K562 (cell line): ENCODE measurements at regions not wholly inside any gene's neighbourhood (a gene's known extent, or its start where the extent isn't known, plus 50 kb on each side); places are given as distances from the start of the nearest gene placed in this dataset.

ENCODE experiments used
- ATAC-seq: fragments of 200-7000 bp; cut with Tn5 transposase; 3 replicates; pipeline ENCODE4 v1.9.1; 2020; ENCODE audit warnings: moderate library complexity
- BruUV-seq: library from RNA; stranded (reverse); fragments of 400-500 nt; replicated peaks from 2 replicates; lab custom pipeline; 2021; lab: Mats Ljungman, UMichigan
- CTCF ChIA-PET: fragments of 300-600 bp; formaldehyde crosslinking; extraction: SDS; loops from one replicate; lab custom pipeline; 2021; ENCODE audit warnings: low intra/inter-chr PET ratio; lab: Yijun Ruan, JAX
- POLR2A ChIA-PET: fragments of 300-600, 350-650 bp; sonication (Branson Sonifier 250); formaldehyde crosslinking; extraction: SDS; loops from one replicate; lab custom pipeline; 2021; ENCODE audit warnings: antibody characterized with exemption, inconsistent platforms; lab: Yijun Ruan, JAX
- DNase-seq, 4 experiments: peaks; one replicate each; pipeline versions ENCODE4 v3.0.0 to v3.0.0-alpha.2; 2011 to 2018; ENCODE audit warnings: low spot score in 3 of 4, mixed read lengths in 3 of 4; ENCODE audit errors: extremely low read depth in 1 of 4
- FAIRE-seq: peaks from 2 replicates; lab custom pipeline; 2011; peaks lifted over from hg19 to GRCh38; lab: Jason Lieb, UNC
- H2AFZ ChIP-seq: 2 replicates; pipeline ENCODE4 v1.6.0; 2011; ENCODE audit warnings: low read depth, low read length, control low read depth, inconsistent platforms
- H3K27ac ChIP-seq: fragments of 200-600 bp; 3 replicates; pipeline ENCODE4 v1.8.0; 2011; ENCODE audit warnings: low read depth, mild to moderate bottlenecking, control low read depth, inconsistent platforms, low read length, moderate library complexity, mixed read lengths; ENCODE audit errors: extremely low read depth
- H3K27me3 ChIP-seq, 2 experiments: fragments of 300-600 bp in 1 of 2; 2 replicates in 1 of 2; 3 replicates in 1 of 2; pipeline versions ENCODE4 v1.6.0 to v1.8.0; 2011; ENCODE audit warnings: inconsistent platforms in 2 of 2, low read length in 2 of 2, mild to moderate bottlenecking in 1 of 2, mixed read lengths in 1 of 2, moderate library complexity in 1 of 2; ENCODE audit not compliant: control insufficient read depth in 2 of 2, insufficient read depth in 2 of 2
- H3K36me3 ChIP-seq: fragments of 300-600 bp; 3 replicates; pipeline ENCODE4 v1.8.0; 2011; ENCODE audit warnings: mild to moderate bottlenecking, low read length, inconsistent platforms; ENCODE audit not compliant: control insufficient read depth, insufficient read depth
- H3K4me1 ChIP-seq, 2 experiments: fragments of 200-600 bp in 1 of 2; replicated peaks in 1 of 2; 2 replicates in 1 of 2; 3 replicates in 1 of 2; pipeline versions ENCODE4 v1.5.1 to v1.8.0; 2011; ENCODE audit warnings: inconsistent platforms in 2 of 2, low read length in 2 of 2, mild to moderate bottlenecking in 1 of 2, mixed read lengths in 1 of 2, moderate library complexity in 1 of 2; ENCODE audit not compliant: control insufficient read depth in 2 of 2, insufficient read depth in 2 of 2
- H3K4me2 ChIP-seq: 2 replicates; pipeline ENCODE4 v1.6.1; 2011; ENCODE audit warnings: low read length, control low read depth, inconsistent platforms, mixed read lengths; ENCODE audit not compliant: insufficient read depth
- H3K4me3 ChIP-seq: fragments of 200-600 bp; sonication (generic), shearing (Covaris generic); 2 replicates; pipeline ENCODE4 v1.5.1; 2016; ENCODE audit warnings: control low read depth, inconsistent platforms
- H3K79me2 ChIP-seq: fragments of 200-600 bp; 3 replicates; pipeline ENCODE4 v1.8.0; 2011; ENCODE audit warnings: low read length, inconsistent platforms; ENCODE audit not compliant: control insufficient read depth, insufficient read depth
- H3K9ac ChIP-seq, 2 experiments: 2 replicates each; pipeline versions ENCODE4 v1.6.0 to v1.6.1; 2011; ENCODE audit warnings: low read depth in 2 of 2, low read length in 2 of 2, control low read depth in 1 of 2, inconsistent platforms in 1 of 2, mild to moderate bottlenecking in 1 of 2, mixed read lengths in 1 of 2; ENCODE audit not compliant: insufficient read depth in 1 of 2
- H3K9me1 ChIP-seq: one replicate; pipeline ENCODE4 v1.6.0; 2011; ENCODE audit warnings: inconsistent platforms, mild to moderate bottlenecking, low read length, moderate library complexity; ENCODE audit not compliant: control insufficient read depth, insufficient read depth
- H3K9me3 ChIP-seq: replicated peaks from 2 replicates; pipeline ENCODE4 v1.5.1; 2011; ENCODE audit warnings: low read depth, low read length, inconsistent platforms; ENCODE audit not compliant: control insufficient read depth, insufficient read depth
- H4K20me1 ChIP-seq: replicated peaks from 2 replicates; pipeline ENCODE4 v1.6.1; 2011; ENCODE audit warnings: low read length, inconsistent platforms, mixed read lengths; ENCODE audit not compliant: control insufficient read depth, insufficient read depth
- BMI1 ChIP-seq: fragments of 150-350 bp; IDR thresholded peaks from 2 replicates; pipeline ENCODE4 v1.6.1; 2014; ENCODE audit warnings: low read length
- CTCF ChIP-seq, 3 experiments: IDR thresholded peaks in 2 of 3; conservative IDR thresholded peaks in 1 of 3; 2 replicates each; pipeline ENCODE4 v1.5.1; 2011 to 2012; ENCODE audit warnings: low read length in 3 of 3, mild to moderate bottlenecking in 3 of 3, control low read depth in 2 of 3, improper control_type of control experiment in 1 of 3, inconsistent platforms in 1 of 3, low read depth in 1 of 3, mixed read lengths in 1 of 3, moderate library complexity in 1 of 3; ENCODE audit not compliant: insufficient read depth in 2 of 3
- PCBP1 ChIP-seq: fragments of 200-400 bp; formaldehyde crosslinking; IDR thresholded peaks from 2 replicates; pipeline ENCODE4 v1.6.1; 2018; ENCODE audit warnings: mild to moderate bottlenecking, low read depth, low read length; ENCODE audit not compliant: poor library complexity, severe bottlenecking
- RBM17 ChIP-seq: fragments of 200-400 bp; formaldehyde crosslinking; IDR thresholded peaks from 2 replicates; pipeline ENCODE4 v1.6.1; 2017; ENCODE audit warnings: low read depth, mild to moderate bottlenecking, low read length, borderline replicate concordance
- TCF15 ChIP-seq: fragments of 250-450 bp; sonication (Bioruptor Pico); IDR thresholded peaks from 2 replicates; pipeline ENCODE4 v1.8.0; 2022; ENCODE audit warnings: moderate library complexity, mild to moderate bottlenecking, inconsistent platforms
- WGBS: fragments of 100-300 bp; shearing (Covaris generic); methylation state at CpG from one replicate; pipeline ENCODE4 v1.1.6; 2016; ENCODE audit warnings: low coverage, mixed read lengths; ENCODE audit not compliant: insufficient coverage; ENCODE audit errors: missing lambda C conversion rate; 5-methylcytosine and 5-hydroxymethylcytosine counted together
- in situ Hi-C: fragments of 300-500 bp; cut with MboI; formaldehyde crosslinking; loops from 4 replicates; pipeline ENCODE4 v1.15.0; 2018; ENCODE audit warnings: inconsistent platforms, mixed read lengths
- intact Hi-C: fragments of 100-400 bp; cut with micrococcal nuclease; formaldehyde crosslinking; loops from 2 replicates; pipeline ENCODE4 v1.14.2; 2022

GRCh38 chr4:138832563-138832962, 183.0 kb upstream of the NOCT start:
- Histone ChIP-seq H3K27ac (no peak overlapping the region), H3K9me1 (no peaks in the 10 kb centered on the region), H3K4me2 (no peak overlapping the region), H3K36me3 (no peaks in the 10 kb centered on the region), H3K4me1 (no peaks in the 10 kb centered on the region), H4K20me1 (no peaks in the 10 kb centered on the region), H3K27me3 (0 out of 5 replicates have a peak, but pooled peaks cover 0 to 5% of the 10 kb centered on the region in 2 experiments), H3K4me3 (no peak overlapping the region), H3K9ac (no peak overlapping the region), H3K79me2 (no peaks in the 10 kb centered on the region), H2AFZ (no peak overlapping the region), H3K9me3 (no peaks in the 10 kb centered on the region)
- WGBS, result 22% methylated on average over 1 of the region's 1 CpG
- ATAC-seq, result no peak
- in situ Hi-C loops, result no loop called here
- no peak for FAIRE-seq
- BruUV-seq, result no TSS peak
- ChIA-PET CTCF (no interaction called here), POLR2A (interaction anchor here (1.6 kb wide), 1 partner anchor 11 kb away, joined by 3 read pairs; no protein-coding TSS in a partner anchor)
- intact Hi-C loops, result loop anchor here (10.0 kb wide), 1 partner anchor 148 kb away; no protein-coding TSS in a partner anchor
- no peak for DNase-seq
- no peak for TF ChIP-seq TCF15 (CRISPR knock-in tag)
- no peak for TF ChIP-seq RBM17

- Histone ChIP-seq H3K9ac (no peak overlapping the region), H3K9me3 (no peaks in the 10 kb centered on the region), H2AFZ (no peak overlapping the region), H3K4me3 (no peak overlapping the region), H4K20me1 (no peaks in the 10 kb centered on the region), H3K79me2 (no peaks in the 10 kb centered on the region), H3K36me3 (no peaks in the 10 kb centered on the region), H3K27ac (no peak overlapping the region), H3K27me3 (0 out of 5 replicates have a peak, but pooled peaks cover 0 to 5% of the 10 kb centered on the region in 2 experiments), H3K4me1 (no peaks in the 10 kb centered on the region), H3K4me2 (no peak overlapping the region), H3K9me1 (no peaks in the 10 kb centered on the region)
- intact Hi-C loops (loop anchor here (10.0 kb wide), 1 partner anchor 147 kb away; no protein-coding TSS in a partner anchor), in situ Hi-C loops (no loop called here)
- WGBS, result 0% methylated on average over 2 of the region's 2 CpGs
- peak; percentile 74 for ATAC-seq
- TF ChIP-seq CTCF (IDR thresholded peaks at IDR 0.05 in 2 of 3, conservative IDR thresholded peaks at IDR 0.05 in 1 of 3; ENCODE audit: insufficient read depth in 2 of 3, low read depth in 1 of 3, low read length in 3 of 3) (peak in 1 of 3 experiments; percentile 16; a peak in 1 of 6 replicates), PCBP1 (no peak), BMI1 (no peak)
- FAIRE-seq, result no peak
- ChIA-PET POLR2A (interaction anchor here (1.6 kb wide), 1 partner anchor 12 kb away, joined by 3 read pairs; no protein-coding TSS in a partner anchor), CTCF (no interaction called here)
- no TSS peak for BruUV-seq
- DNase-seq, result peak in 1 of 4 experiments; percentile 10
Measured at GRCh38 chr4:138831948-138832347, 183.6 kb upstream of the NOCT start.
